HEK293 (cell line): ENCODE measurements at regions not wholly inside any gene's neighbourhood (a gene's known extent, or its start where the extent isn't known, plus 50 kb on each side); places are given as distances from the start of the nearest gene placed in this dataset.

Experiments used
- GLI4 ChIP-seq: fragments of 450-650 bp; formaldehyde crosslinking; IDR thresholded peaks from 2 replicates; pipeline ENCODE4 v1.5.1; 2016; ENCODE audit warnings: missing biosample characterization, missing genetic modification characterization
- KLF7 ChIP-seq: fragments of 450-650 bp; formaldehyde crosslinking; IDR thresholded peaks from 2 replicates; pipeline ENCODE4 v1.5.1; 2016; ENCODE audit warnings: missing biosample characterization, missing genetic modification characterization, borderline replicate concordance
- KLF8 ChIP-seq: fragments of 450-650 bp; formaldehyde crosslinking; IDR thresholded peaks from 2 replicates; pipeline ENCODE4 v1.5.1; 2016; ENCODE audit warnings: missing biosample characterization, missing genetic modification characterization
- MYNN ChIP-seq: fragments of 450-650 bp; formaldehyde crosslinking; IDR thresholded peaks from 2 replicates; pipeline ENCODE4 v1.5.1; 2016; ENCODE audit warnings: missing biosample characterization, missing genetic modification characterization, borderline replicate concordance
- SP2 ChIP-seq: fragments of 450-650 bp; formaldehyde crosslinking; IDR thresholded peaks from 2 replicates; pipeline ENCODE4 v1.5.1; 2016; ENCODE audit warnings: missing biosample characterization, missing genetic modification characterization
- WT1 ChIP-seq: fragments of 450-650 bp; formaldehyde crosslinking; IDR thresholded peaks from 2 replicates; pipeline ENCODE4 v1.5.1; 2016; ENCODE audit warnings: missing biosample characterization, missing genetic modification characterization
- YY2 ChIP-seq: fragments of 450-650 bp; formaldehyde crosslinking; IDR thresholded peaks from 2 replicates; pipeline ENCODE4 v1.5.1; 2016; ENCODE audit warnings: missing biosample characterization, missing genetic modification characterization
- ZBTB8A ChIP-seq: fragments of 450-650 bp; formaldehyde crosslinking; IDR thresholded peaks from 2 replicates; pipeline ENCODE4 v1.5.1; 2016; ENCODE audit warnings: missing biosample characterization, missing genetic modification characterization
- ZNF112 ChIP-seq: fragments of 450-650 bp; formaldehyde crosslinking; IDR thresholded peaks from 2 replicates; pipeline ENCODE4 v1.5.0; 2017; ENCODE audit warnings: missing biosample characterization, missing genetic modification characterization
- ZNF138 ChIP-seq: fragments of 450-650 bp; formaldehyde crosslinking; IDR thresholded peaks from 2 replicates; pipeline ENCODE4 v1.5.1; 2016; ENCODE audit warnings: missing biosample characterization, missing genetic modification characterization, borderline replicate concordance
- ZNF146 ChIP-seq: fragments of 450-650 bp; formaldehyde crosslinking; IDR thresholded peaks from 2 replicates; pipeline ENCODE4 v1.5.1; 2016; ENCODE audit warnings: missing biosample characterization, missing genetic modification characterization
- ZNF175 ChIP-seq: fragments of 450-650 bp; formaldehyde crosslinking; IDR thresholded peaks from 2 replicates; pipeline ENCODE4 v1.5.1; 2016; ENCODE audit warnings: missing biosample characterization, missing genetic modification characterization
- ZNF202 ChIP-seq: fragments of 450-650 bp; formaldehyde crosslinking; IDR thresholded peaks from 2 replicates; pipeline ENCODE4 v1.5.1; 2016; ENCODE audit warnings: missing biosample characterization, missing genetic modification characterization, borderline replicate concordance
- ZNF324 ChIP-seq: fragments of 450-650 bp; formaldehyde crosslinking; IDR thresholded peaks from 2 replicates; pipeline ENCODE4 v1.5.1; 2016; ENCODE audit warnings: missing biosample characterization, missing genetic modification characterization
- ZNF341 ChIP-seq: fragments of 450-650 bp; formaldehyde crosslinking; IDR thresholded peaks from 2 replicates; pipeline ENCODE4; 2016; ENCODE audit warnings: low read depth, missing biosample characterization, missing genetic modification characterization
- ZNF350 ChIP-seq: fragments of 450-650 bp; formaldehyde crosslinking; IDR thresholded peaks from 2 replicates; pipeline ENCODE4 v1.5.0; 2017; ENCODE audit warnings: missing biosample characterization, mild to moderate bottlenecking, missing genetic modification characterization
- ZNF416 ChIP-seq: fragments of 450-650 bp; formaldehyde crosslinking; IDR thresholded peaks from 2 replicates; pipeline ENCODE4 v1.5.1; 2016; ENCODE audit warnings: missing biosample characterization, missing genetic modification characterization
- ZNF514 ChIP-seq: fragments of 450-650 bp; formaldehyde crosslinking; IDR thresholded peaks from 2 replicates; pipeline ENCODE4 v1.5.1; 2016; ENCODE audit warnings: missing biosample characterization, missing genetic modification characterization
- ZNF623 ChIP-seq: fragments of 450-650 bp; formaldehyde crosslinking; IDR thresholded peaks from 2 replicates; pipeline ENCODE4 v1.5.1; 2016; ENCODE audit warnings: missing biosample characterization, missing genetic modification characterization
- ZNF670 ChIP-seq: fragments of 450-650 bp; formaldehyde crosslinking; IDR thresholded peaks from 2 replicates; pipeline ENCODE4 v1.5.1; 2016; ENCODE audit warnings: missing biosample characterization, missing genetic modification characterization, low read depth
- ZNF707 ChIP-seq: fragments of 450-650 bp; formaldehyde crosslinking; IDR thresholded peaks from 2 replicates; pipeline ENCODE4 v1.5.1; 2016; ENCODE audit warnings: missing biosample characterization, missing genetic modification characterization
- ZNF76 ChIP-seq: fragments of 450-650 bp; formaldehyde crosslinking; IDR thresholded peaks from 2 replicates; pipeline ENCODE4; 2016; ENCODE audit warnings: low read depth, missing biosample characterization, missing genetic modification characterization, borderline replicate concordance
- ZNF776 ChIP-seq: fragments of 450-650 bp; formaldehyde crosslinking; IDR thresholded peaks from 2 replicates; pipeline ENCODE4 v1.5.0; 2017; ENCODE audit warnings: missing biosample characterization, missing genetic modification characterization, borderline replicate concordance
- ZNF785 ChIP-seq: fragments of 450-650 bp; formaldehyde crosslinking; IDR thresholded peaks from 2 replicates; pipeline ENCODE4 v1.5.1; 2016; ENCODE audit warnings: missing biosample characterization, missing genetic modification characterization
- TF ChIP-seq, protein P1 (sequence below): fragments of 450-650 bp; formaldehyde crosslinking; IDR thresholded peaks from 2 replicates; pipeline ENCODE4 v1.5.1; 2016; ENCODE audit warnings: missing biosample characterization, missing genetic modification characterization
- TF ChIP-seq, protein P2 (sequence below): fragments of 450-650 bp; formaldehyde crosslinking; IDR thresholded peaks from 2 replicates; pipeline ENCODE4 v1.5.1; 2016; ENCODE audit warnings: missing biosample characterization, missing genetic modification characterization, low read depth
- TF ChIP-seq, protein P3 (sequence below): fragments of 450-650 bp; IDR thresholded peaks from 2 replicates; pipeline ENCODE4 v1.5.1; 2018; ENCODE audit warnings: missing biosample characterization, mild to moderate bottlenecking, missing genetic modification characterization
- TF ChIP-seq, protein P4 (sequence below): fragments of 450-650 bp; formaldehyde crosslinking; IDR thresholded peaks from 2 replicates; pipeline ENCODE4 v1.5.1; 2017; ENCODE audit warnings: missing biosample characterization, missing genetic modification characterization
- TF ChIP-seq, protein P5 (sequence below): fragments of 450-650 bp; formaldehyde crosslinking; conservative IDR thresholded peaks from 2 replicates; pipeline ENCODE4 v1.5.1; 2016; ENCODE audit warnings: low read depth, missing biosample characterization, missing genetic modification characterization

DNA sequence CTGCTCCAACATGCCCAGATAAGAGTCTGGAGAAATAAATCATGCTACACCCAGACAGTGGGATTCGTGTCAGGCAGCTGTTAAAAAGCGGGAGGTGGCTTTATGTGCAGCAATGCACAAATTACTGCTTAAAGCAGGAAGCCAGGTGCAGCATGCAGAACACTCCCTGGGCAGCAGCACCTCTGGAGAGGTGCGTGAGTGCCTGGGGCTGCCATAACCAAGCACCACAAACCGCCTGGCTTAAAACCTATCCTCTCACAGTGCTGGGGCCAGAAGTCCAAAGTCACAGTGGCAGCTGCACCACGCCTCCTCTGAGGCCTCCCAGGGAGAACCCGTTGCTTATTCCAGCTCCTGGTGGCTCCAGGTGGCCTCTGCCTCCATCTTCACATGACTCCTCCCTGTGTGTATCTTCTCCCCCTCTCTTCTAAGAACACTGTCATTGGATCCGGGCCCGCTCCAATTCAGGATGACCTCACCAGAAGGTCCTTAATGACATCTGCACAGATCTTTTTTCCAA lies 115.6 kb downstream of the SIK1 start (continued):
- TF ChIP-seq, protein P1, sequence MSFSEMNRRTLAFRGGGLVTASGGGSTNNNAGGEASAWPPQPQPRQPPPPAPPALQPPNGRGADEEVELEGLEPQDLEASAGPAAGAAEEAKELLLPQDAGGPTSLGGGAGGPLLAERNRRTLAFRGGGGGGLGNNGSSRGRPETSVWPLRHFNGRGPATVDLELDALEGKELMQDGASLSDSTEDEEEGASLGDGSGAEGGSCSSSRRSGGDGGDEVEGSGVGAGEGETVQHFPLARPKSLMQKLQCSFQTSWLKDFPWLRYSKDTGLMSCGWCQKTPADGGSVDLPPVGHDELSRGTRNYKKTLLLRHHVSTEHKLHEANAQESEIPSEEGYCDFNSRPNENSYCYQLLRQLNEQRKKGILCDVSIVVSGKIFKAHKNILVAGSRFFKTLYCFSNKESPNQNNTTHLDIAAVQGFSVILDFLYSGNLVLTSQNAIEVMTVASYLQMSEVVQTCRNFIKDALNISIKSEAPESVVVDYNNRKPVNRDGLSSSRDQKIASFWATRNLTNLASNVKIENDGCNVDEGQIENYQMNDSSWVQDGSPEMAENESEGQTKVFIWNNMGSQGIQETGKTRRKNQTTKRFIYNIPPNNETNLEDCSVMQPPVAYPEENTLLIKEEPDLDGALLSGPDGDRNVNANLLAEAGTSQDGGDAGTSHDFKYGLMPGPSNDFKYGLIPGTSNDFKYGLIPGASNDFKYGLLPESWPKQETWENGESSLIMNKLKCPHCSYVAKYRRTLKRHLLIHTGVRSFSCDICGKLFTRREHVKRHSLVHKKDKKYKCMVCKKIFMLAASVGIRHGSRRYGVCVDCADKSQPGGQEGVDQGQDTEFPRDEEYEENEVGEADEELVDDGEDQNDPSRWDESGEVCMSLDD (tag by site-specific recombination) = no peak
- TF ChIP-seq ZNF341 (tag by site-specific recombination) (no peak), ZBTB8A (tag by site-specific recombination) (no peak), KLF8 (tag by site-specific recombination) (peak; percentile 48; the same call in 1 of the 2 replicates), ZNF324 (no peak; the same call in 1 of the 2 replicates), ZNF175 (tag by site-specific recombination) (no peak), ZNF623 (tag by site-specific recombination) (no peak), ZNF785 (no peak), ZNF776 (tag by site-specific recombination) (no peak), ZNF146 (tag by site-specific recombination) (no peak), ZNF76 (no peak), SP2 (tag by site-specific recombination) (no peak), ZNF202 (tag by site-specific recombination) (no peak), ZNF514 (tag by site-specific recombination) (no peak), ZNF670 (tag by site-specific recombination) (no peak), ZNF416 (tag by site-specific recombination) (no peak), GLI4 (tag by site-specific recombination) (no peak), ZNF707 (tag by site-specific recombination) (no peak), WT1 (tag by site-specific recombination) (0 out of 2 replicates have a peak, but pooled peaks have one; percentile 20), MYNN (no peak), ZNF138 (tag by site-specific recombination) (no peak), ZNF350 (tag by site-specific recombination) (no peak), YY2 (tag by site-specific recombination) (no peak), ZNF112 (tag by site-specific recombination) (no peak), KLF7 (tag by site-specific recombination) (no peak)
- TF ChIP-seq, protein P2, sequence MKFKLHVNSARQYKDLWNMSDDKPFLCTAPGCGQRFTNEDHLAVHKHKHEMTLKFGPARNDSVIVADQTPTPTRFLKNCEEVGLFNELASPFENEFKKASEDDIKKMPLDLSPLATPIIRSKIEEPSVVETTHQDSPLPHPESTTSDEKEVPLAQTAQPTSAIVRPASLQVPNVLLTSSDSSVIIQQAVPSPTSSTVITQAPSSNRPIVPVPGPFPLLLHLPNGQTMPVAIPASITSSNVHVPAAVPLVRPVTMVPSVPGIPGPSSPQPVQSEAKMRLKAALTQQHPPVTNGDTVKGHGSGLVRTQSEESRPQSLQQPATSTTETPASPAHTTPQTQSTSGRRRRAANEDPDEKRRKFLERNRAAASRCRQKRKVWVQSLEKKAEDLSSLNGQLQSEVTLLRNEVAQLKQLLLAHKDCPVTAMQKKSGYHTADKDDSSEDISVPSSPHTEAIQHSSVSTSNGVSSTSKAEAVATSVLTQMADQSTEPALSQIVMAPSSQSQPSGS (tag by site-specific recombination) = peak; percentile 79
- TF ChIP-seq, protein P3, sequence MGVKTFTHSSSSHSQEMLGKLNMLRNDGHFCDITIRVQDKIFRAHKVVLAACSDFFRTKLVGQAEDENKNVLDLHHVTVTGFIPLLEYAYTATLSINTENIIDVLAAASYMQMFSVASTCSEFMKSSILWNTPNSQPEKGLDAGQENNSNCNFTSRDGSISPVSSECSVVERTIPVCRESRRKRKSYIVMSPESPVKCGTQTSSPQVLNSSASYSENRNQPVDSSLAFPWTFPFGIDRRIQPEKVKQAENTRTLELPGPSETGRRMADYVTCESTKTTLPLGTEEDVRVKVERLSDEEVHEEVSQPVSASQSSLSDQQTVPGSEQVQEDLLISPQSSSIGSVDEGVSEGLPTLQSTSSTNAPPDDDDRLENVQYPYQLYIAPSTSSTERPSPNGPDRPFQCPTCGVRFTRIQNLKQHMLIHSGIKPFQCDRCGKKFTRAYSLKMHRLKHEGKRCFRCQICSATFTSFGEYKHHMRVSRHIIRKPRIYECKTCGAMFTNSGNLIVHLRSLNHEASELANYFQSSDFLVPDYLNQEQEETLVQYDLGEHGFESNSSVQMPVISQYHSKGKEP (tag by site-specific recombination) = 0 out of 2 replicates have a peak, but pooled peaks have one; percentile 49
- TF ChIP-seq, protein P4, sequence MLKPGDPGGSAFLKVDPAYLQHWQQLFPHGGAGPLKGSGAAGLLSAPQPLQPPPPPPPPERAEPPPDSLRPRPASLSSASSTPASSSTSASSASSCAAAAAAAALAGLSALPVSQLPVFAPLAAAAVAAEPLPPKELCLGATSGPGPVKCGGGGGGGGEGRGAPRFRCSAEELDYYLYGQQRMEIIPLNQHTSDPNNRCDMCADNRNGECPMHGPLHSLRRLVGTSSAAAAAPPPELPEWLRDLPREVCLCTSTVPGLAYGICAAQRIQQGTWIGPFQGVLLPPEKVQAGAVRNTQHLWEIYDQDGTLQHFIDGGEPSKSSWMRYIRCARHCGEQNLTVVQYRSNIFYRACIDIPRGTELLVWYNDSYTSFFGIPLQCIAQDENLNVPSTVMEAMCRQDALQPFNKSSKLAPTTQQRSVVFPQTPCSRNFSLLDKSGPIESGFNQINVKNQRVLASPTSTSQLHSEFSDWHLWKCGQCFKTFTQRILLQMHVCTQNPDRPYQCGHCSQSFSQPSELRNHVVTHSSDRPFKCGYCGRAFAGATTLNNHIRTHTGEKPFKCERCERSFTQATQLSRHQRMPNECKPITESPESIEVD (tag by site-specific recombination) = no peak
- TF ChIP-seq, protein P5, sequence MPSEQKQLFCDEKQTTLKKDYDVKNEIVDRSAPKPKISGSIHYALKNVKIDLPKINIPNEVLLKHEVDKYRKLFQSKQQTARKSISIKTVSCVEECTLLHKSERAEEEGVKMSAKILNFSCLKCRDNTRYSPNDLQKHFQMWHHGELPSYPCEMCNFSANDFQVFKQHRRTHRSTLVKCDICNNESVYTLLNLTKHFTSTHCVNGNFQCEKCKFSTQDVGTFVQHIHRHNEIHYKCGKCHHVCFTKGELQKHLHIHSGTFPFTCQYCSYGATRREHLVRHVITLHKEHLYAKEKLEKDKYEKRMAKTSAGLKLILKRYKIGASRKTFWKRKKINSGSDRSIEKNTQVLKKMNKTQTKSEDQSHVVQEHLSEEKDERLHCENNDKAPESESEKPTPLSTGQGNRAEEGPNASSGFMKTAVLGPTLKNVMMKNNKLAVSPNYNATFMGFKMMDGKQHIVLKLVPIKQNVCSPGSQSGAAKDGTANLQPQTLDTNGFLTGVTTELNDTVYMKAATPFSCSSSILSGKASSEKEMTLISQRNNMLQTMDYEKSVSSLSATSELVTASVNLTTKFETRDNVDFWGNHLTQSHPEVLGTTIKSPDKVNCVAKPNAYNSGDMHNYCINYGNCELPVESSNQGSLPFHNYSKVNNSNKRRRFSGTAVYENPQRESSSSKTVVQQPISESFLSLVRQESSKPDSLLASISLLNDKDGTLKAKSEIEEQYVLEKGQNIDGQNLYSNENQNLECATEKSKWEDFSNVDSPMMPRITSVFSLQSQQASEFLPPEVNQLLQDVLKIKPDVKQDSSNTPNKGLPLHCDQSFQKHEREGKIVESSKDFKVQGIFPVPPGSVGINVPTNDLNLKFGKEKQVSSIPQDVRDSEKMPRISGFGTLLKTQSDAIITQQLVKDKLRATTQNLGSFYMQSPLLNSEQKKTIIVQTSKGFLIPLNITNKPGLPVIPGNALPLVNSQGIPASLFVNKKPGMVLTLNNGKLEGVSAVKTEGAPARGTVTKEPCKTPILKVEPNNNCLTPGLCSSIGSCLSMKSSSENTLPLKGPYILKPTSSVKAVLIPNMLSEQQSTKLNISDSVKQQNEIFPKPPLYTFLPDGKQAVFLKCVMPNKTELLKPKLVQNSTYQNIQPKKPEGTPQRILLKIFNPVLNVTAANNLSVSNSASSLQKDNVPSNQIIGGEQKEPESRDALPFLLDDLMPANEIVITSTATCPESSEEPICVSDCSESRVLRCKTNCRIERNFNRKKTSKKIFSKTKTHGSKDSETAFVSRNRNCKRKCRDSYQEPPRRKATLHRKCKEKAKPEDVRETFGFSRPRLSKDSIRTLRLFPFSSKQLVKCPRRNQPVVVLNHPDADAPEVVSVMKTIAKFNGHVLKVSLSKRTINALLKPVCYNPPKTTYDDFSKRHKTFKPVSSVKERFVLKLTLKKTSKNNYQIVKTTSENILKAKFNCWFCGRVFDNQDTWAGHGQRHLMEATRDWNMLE = no peak
